Ishikawa (cell line): ENCODE measurements at regions not wholly inside any gene's neighbourhood (a gene's known extent, or its start where the extent isn't known, plus 50 kb on each side); places are given as distances from the start of the nearest gene placed in this dataset.

ENCODE experiments used
- CEBPB ChIP-seq: IDR thresholded peaks from 2 replicates; pipeline ENCODE4 v1.6.1; 2012
- CREB1 ChIP-seq: IDR thresholded peaks from 2 replicates; pipeline ENCODE4 v1.6.1; 2012; ENCODE audit warnings: low read depth
- EGR1 ChIP-seq: IDR thresholded peaks from 2 replicates; pipeline ENCODE4 v1.6.1; 2012
- EP300 ChIP-seq: IDR thresholded peaks from 2 replicates; pipeline ENCODE4 v1.6.1; 2012; ENCODE audit warnings: borderline replicate concordance
- FOXM1 ChIP-seq: IDR thresholded peaks from 2 replicates; pipeline ENCODE4 v1.6.1; 2012; ENCODE audit warnings: low read depth, borderline replicate concordance
- MAX ChIP-seq: IDR thresholded peaks from 2 replicates; pipeline ENCODE4 v1.6.1; 2012
- NFIC ChIP-seq: IDR thresholded peaks from 2 replicates; pipeline ENCODE4 v1.6.1; 2012
- RAD21 ChIP-seq: IDR thresholded peaks from 2 replicates; pipeline ENCODE4 v1.6.1; 2012; ENCODE audit warnings: low read depth
- TAF1 ChIP-seq: IDR thresholded peaks from 2 replicates; pipeline ENCODE4 v1.6.1; 2012; ENCODE audit warnings: low read depth, mild to moderate bottlenecking
- TCF12 ChIP-seq: IDR thresholded peaks from 2 replicates; pipeline ENCODE4 v1.6.1; 2012; ENCODE audit warnings: low read depth
- TEAD4 ChIP-seq: IDR thresholded peaks from 2 replicates; pipeline ENCODE4 v1.6.1; 2012
- USF1 ChIP-seq: IDR thresholded peaks from 2 replicates; pipeline ENCODE4 v1.6.1; 2012
- YY1 ChIP-seq: IDR thresholded peaks from 2 replicates; pipeline ENCODE4 v1.6.1; 2012; ENCODE audit warnings: low read depth
- ZBTB7A ChIP-seq: IDR thresholded peaks from 2 replicates; pipeline ENCODE4 v1.6.1; 2012; ENCODE audit warnings: low read depth
- TF ChIP-seq, protein P1 (sequence below): IDR thresholded peaks from 2 replicates; pipeline ENCODE4 v1.6.1; 2012; ENCODE audit warnings: low read depth, mild to moderate bottlenecking

GRCh38 chr1:194233069-194233468 is 1046.7 kb upstream of the B3GALT2 start:
- TF ChIP-seq EP300 = no peak
- no peak for TF ChIP-seq RAD21
- TF ChIP-seq, protein P1, sequence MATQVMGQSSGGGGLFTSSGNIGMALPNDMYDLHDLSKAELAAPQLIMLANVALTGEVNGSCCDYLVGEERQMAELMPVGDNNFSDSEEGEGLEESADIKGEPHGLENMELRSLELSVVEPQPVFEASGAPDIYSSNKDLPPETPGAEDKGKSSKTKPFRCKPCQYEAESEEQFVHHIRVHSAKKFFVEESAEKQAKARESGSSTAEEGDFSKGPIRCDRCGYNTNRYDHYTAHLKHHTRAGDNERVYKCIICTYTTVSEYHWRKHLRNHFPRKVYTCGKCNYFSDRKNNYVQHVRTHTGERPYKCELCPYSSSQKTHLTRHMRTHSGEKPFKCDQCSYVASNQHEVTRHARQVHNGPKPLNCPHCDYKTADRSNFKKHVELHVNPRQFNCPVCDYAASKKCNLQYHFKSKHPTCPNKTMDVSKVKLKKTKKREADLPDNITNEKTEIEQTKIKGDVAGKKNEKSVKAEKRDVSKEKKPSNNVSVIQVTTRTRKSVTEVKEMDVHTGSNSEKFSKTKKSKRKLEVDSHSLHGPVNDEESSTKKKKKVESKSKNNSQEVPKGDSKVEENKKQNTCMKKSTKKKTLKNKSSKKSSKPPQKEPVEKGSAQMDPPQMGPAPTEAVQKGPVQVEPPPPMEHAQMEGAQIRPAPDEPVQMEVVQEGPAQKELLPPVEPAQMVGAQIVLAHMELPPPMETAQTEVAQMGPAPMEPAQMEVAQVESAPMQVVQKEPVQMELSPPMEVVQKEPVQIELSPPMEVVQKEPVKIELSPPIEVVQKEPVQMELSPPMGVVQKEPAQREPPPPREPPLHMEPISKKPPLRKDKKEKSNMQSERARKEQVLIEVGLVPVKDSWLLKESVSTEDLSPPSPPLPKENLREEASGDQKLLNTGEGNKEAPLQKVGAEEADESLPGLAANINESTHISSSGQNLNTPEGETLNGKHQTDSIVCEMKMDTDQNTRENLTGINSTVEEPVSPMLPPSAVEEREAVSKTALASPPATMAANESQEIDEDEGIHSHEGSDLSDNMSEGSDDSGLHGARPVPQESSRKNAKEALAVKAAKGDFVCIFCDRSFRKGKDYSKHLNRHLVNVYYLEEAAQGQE = no peak
- no peak for TF ChIP-seq CREB1
- no peak for TF ChIP-seq TCF12
- TF ChIP-seq FOXM1 = no peak
- no peak for TF ChIP-seq TEAD4
- no peak for TF ChIP-seq ZBTB7A
- no peak for TF ChIP-seq USF1
- no peak for TF ChIP-seq CEBPB

DNA sequence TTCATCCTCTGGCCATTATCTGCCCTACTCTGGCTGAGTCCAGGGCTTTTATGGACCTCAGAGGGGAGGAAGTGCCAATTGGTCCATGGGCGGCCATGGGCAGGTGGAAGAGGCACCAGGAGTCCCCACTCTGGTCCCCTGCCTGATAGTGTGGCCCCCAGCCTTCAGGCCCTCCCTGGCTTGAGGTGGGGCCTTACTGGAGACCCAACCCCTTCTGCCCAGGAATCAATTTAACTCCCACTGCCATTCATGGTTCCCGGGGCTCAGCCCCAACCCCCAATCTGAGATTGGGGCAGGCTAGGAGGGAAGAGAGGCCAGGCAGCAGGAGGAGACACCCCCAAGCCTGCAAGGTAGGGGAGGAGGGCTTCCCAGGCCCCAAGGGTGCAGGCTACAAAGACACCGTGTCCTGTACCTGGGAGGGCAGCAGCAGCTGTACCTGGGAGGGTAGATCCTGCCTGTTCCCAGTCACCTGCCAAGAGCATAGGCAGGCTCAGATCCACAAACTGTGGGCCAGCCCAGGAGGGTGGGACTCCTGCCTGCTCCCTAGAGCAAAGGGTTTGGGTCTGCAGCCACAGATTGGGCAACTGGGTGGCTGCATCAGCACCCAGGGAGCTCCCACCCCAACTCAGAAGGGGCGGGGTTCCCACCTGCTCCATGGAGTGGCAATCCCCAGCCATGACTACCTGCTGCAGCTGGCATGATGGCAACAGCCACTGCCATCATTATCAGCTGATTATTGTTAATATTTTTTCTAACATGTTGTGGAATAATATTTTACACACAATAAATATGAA is 1044.1 kb upstream of the B3GALT2 start:
- TF ChIP-seq YY1 (no peak), FOXM1 (no peak), TAF1 (no peak), CREB1 (no peak), TEAD4 (no peak), EP300 (no peak), USF1 (no peak), RAD21 (no peak), ZBTB7A (no peak), TCF12 (no peak), MAX (no peak), NFIC (no peak), CEBPB (no peak), EGR1 (no peak)
- TF ChIP-seq, protein P1 = no peak

- TF ChIP-seq CREB1 = no peak
These were observed 1042.0 kb upstream of the B3GALT2 start for GRCh38 chr1:194228427-194228826.

GRCh38 chr1:194227161-194227560 is 1040.7 kb upstream of the B3GALT2 start:
- TF ChIP-seq CREB1 = no peak
- TF ChIP-seq EP300 = no peak
- TF ChIP-seq TCF12 = no peak
- no peak for TF ChIP-seq FOXM1
- TF ChIP-seq TEAD4 = no peak
- TF ChIP-seq MAX = no peak
- TF ChIP-seq CEBPB = no peak
- no peak for TF ChIP-seq RAD21
- TF ChIP-seq, protein P1 = no peak
- TF ChIP-seq EGR1 = no peak
- TF ChIP-seq ZBTB7A = no peak
- TF ChIP-seq NFIC = no peak
- TF ChIP-seq YY1 = no peak
- no peak for TF ChIP-seq USF1
- no peak for TF ChIP-seq TAF1
